ENCODE measurements at regions not wholly inside any gene's neighbourhood (a gene's known extent, or its start where the extent isn't known, plus 50 kb on each side); places are given as distances from the start of the nearest gene placed in this dataset.

DNA sequence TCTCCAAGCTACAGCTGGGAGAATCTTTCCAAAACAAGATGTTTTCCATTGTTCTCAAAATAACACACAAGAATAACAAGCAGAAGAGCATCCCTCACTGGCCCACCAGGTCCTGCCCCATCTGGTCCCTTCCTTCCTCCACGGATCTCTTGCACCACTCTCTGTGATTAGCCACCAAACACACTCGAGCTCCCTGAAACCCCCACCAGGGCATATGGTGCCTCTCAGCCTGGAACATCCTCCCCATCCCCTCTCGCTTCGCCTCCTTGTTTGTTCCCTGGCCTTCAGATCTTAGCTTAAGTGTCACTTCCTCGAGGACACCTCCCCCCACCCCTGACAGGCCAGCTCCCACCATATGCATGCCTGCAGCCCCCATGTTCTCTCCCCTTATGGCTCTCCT, 496.6 kb upstream of the PROK2 start:
- TF ChIP-seq ZFX (IDR thresholded peaks at IDR 0.05; ENCODE audit: borderline replicate concordance) = no peak
- TF ChIP-seq, protein P1, sequence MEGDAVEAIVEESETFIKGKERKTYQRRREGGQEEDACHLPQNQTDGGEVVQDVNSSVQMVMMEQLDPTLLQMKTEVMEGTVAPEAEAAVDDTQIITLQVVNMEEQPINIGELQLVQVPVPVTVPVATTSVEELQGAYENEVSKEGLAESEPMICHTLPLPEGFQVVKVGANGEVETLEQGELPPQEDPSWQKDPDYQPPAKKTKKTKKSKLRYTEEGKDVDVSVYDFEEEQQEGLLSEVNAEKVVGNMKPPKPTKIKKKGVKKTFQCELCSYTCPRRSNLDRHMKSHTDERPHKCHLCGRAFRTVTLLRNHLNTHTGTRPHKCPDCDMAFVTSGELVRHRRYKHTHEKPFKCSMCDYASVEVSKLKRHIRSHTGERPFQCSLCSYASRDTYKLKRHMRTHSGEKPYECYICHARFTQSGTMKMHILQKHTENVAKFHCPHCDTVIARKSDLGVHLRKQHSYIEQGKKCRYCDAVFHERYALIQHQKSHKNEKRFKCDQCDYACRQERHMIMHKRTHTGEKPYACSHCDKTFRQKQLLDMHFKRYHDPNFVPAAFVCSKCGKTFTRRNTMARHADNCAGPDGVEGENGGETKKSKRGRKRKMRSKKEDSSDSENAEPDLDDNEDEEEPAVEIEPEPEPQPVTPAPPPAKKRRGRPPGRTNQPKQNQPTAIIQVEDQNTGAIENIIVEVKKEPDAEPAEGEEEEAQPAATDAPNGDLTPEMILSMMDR (IDR thresholded peaks at IDR 0.05) = no peak

GRCh38 chr3:72280876-72281275, 495.9 kb upstream of the PROK2 start:
- TF ChIP-seq, protein P1 (IDR thresholded peaks at IDR 0.05) = no peak
- no peak for TF ChIP-seq ZFX (IDR thresholded peaks at IDR 0.05; ENCODE audit: borderline replicate concordance)

More for the DNA sequence above, 496.6 kb upstream of the PROK2 start:
- no peak overlapping the region for H3K27ac ChIP-seq

DNA sequence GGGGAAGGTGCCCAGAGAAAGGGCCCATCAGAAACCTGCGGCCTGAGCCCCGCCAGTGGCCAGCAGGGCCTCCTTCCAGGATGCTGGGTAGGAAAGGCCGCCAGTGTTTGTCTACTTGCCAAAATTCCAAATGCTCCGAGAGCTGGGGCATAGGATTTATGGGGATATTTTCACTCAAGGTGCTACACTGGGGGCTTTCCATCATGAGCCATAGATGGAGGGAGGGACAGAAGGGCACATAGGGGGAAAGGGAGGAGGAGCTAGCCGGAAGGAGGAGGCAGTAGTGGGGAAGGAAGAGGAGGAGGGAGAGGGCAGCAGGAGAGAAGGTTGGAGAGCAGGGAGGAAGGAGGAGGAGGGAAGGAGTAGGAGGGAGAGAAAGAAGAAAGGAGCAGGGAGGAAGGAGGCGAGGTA, 494.7 kb upstream of the PROK2 start:
- TF ChIP-seq ZFX (IDR thresholded peaks at IDR 0.05; ENCODE audit: borderline replicate concordance) = no peak
- TF ChIP-seq, protein P1 (IDR thresholded peaks at IDR 0.05) = no peak
- H3K27ac ChIP-seq = no peak overlapping the region

More at GRCh38 chr3:72280876-72281275, 495.9 kb upstream of the PROK2 start:
- H3K27ac ChIP-seq = no peak overlapping the region

- no peak for TF ChIP-seq ZFX (IDR thresholded peaks at IDR 0.05; ENCODE audit: borderline replicate concordance)
- TF ChIP-seq, protein P1 (IDR thresholded peaks at IDR 0.05) = no peak
- no peak overlapping the region for H3K27ac ChIP-seq
These were observed 494.2 kb upstream of the PROK2 start for GRCh38 chr3:72279068-72279604.

DNA sequence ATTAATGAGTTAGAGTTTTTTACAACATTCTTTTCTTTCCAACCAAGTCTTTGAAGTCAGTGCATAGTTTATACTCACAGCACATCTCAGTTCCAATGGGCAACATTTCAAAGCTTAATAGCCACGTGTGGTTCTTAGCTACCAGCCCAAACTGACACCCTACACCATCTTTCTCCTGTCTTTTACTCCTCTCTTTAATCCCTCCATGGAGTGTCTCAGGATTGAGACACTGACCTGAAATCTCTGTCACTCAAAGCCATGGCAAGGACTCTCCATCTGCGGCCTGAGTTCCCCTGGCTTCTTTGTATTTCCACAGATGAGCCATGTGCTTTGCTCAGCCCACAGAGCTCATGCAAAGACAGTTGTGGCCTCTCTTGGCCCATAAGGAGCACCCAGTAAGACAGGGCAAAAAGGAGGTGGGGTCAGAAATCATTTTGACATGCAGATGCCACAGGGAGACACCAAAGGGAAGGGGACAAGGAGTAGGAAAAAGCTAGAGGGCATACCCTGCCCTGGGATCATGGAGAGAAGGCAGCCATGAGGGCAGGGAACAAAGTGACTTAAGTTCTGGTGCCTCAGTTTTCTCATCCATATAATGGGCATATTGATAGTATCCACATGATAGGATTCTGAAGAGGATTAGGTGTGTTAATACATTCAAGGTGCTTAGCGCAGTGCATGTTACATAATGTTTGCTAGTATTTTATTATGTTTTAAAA, 493.6 kb upstream of the PROK2 start:
- H3K27ac ChIP-seq = no peak overlapping the region
- no peak for TF ChIP-seq ZFX (IDR thresholded peaks at IDR 0.05; ENCODE audit: borderline replicate concordance)
- TF ChIP-seq, protein P1 (IDR thresholded peaks at IDR 0.05) = no peak

DNA sequence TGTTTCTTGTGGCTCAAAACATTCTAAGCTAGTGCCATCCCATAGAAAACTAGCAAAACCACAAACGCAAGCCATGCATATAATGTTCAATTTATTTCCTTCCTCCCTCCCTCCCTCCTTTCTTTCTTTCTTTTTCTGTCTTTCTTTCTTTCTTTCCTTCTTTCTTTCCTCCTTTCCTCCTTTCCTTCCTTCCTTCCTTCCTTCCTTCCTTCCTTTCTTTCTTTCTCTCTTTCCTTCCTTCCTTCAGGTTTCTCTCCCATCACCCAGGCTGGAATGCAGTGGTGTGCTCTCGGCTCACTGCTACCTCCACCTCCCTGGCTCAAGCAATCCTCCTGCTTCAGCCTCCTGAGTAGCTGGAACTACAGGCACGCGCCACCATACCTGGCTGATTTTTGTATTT, 492.8 kb upstream of the PROK2 start:
- no peak for TF ChIP-seq ZFX (IDR thresholded peaks at IDR 0.05; ENCODE audit: borderline replicate concordance)
- TF ChIP-seq, protein P1 (IDR thresholded peaks at IDR 0.05) = no peak
- no peak overlapping the region for H3K27ac ChIP-seq

DNA sequence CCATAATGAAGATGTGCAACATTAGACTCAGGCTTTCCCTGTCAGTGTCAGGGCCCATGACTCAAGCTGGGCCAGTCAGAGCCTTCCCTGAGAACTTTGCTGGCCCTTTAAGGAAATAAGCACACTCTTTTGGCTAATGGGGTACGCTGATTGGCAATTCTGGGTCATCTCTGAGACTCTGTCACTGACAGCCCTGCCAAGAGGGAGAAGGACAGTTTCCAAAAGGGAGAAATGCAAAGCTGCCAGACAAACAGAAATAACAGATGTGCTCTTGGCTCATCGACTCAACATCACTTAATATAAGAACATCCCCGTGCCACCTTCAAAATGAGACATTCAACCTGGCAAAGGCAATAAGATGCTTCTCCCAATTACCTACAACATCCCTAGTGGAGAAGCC, 491.9 kb upstream of the PROK2 start:
- no peak overlapping the region for H3K27ac ChIP-seq
- TF ChIP-seq, protein P1 (IDR thresholded peaks at IDR 0.05) = no peak
- TF ChIP-seq ZFX (IDR thresholded peaks at IDR 0.05; ENCODE audit: borderline replicate concordance) = no peak
